GM12891 (cell line): ENCODE measurements at regions not wholly inside any gene's neighbourhood (a gene's known extent, or its start where the extent isn't known, plus 50 kb on each side); places are given as distances from the start of the nearest gene placed in this dataset.

Experiments used
- DNase-seq: peaks from one replicate; pipeline ENCODE4 v3.0.0; 2011; ENCODE audit warnings: low spot score; ENCODE audit not compliant: insufficient read length
- FAIRE-seq: peaks from 2 replicates; lab custom pipeline; 2011; peaks lifted over from hg19 to GRCh38; lab: Jason Lieb, UNC
- PAX5 ChIP-seq: IDR thresholded peaks from 2 replicates; pipeline ENCODE4 v1.6.1; 2011; ENCODE audit warnings: low read length, moderate library complexity, mild to moderate bottlenecking; ENCODE audit not compliant: insufficient read depth, severe bottlenecking
- POLR2A ChIP-seq: IDR thresholded peaks from 2 replicates; pipeline ENCODE4 v1.6.1; 2011; ENCODE audit warnings: low read depth, low read length, control low read depth
- POLR2AphosphoS5 ChIP-seq: IDR thresholded peaks from 2 replicates; pipeline ENCODE4 v1.6.1; 2011; ENCODE audit warnings: low read depth, low read length, control low read depth
- POU2F2 ChIP-seq: IDR thresholded peaks from 2 replicates; pipeline ENCODE4 v1.6.1; 2011; ENCODE audit warnings: low read depth, mild to moderate bottlenecking, control low read depth, low read length, moderate library complexity
- SPI1 ChIP-seq: IDR thresholded peaks from 2 replicates; pipeline ENCODE4 v1.6.1; 2011; ENCODE audit warnings: low read depth, low read length, control low read depth
- TAF1 ChIP-seq: IDR thresholded peaks from 2 replicates; pipeline ENCODE4 v1.6.1; 2011; ENCODE audit warnings: low read depth, low read length, control low read depth

- DNase-seq (no peak), FAIRE-seq (no peak)
- TF ChIP-seq PAX5 (no peak), POLR2AphosphoS5 (no peak), POLR2A (no peak), SPI1 (no peak), POU2F2 (no peak)
These were observed 118.0 kb upstream of the NPHP3 start for GRCh38 chr3:132840201-132840700.

DNA sequence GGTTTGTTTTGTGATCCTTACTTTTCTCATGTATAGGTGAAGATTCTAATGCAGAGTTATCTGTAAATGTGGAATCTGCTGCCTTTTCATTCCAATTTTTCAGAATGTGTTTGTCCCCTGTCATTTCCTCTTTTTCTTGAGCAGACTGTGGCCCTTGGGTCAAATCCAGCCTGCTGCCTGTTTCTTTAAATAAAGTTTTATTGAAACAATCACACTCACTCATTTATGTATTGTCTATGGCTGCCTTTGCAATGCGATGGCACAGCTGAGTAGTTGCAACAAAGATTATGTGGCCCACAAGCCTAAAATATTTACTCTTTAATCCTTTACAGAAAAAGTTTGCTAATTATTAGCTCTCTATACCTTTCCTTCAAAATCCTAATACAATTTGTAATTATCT, 116.3 kb upstream of the NPHP3 start:
- FAIRE-seq (no peak), DNase-seq (no peak)
- TF ChIP-seq TAF1 = no peak
- no peak for TF ChIP-seq POU2F2
- no peak for TF ChIP-seq PAX5
- no peak for TF ChIP-seq POLR2A
- no peak for TF ChIP-seq POLR2AphosphoS5
- no peak for TF ChIP-seq SPI1

DNA sequence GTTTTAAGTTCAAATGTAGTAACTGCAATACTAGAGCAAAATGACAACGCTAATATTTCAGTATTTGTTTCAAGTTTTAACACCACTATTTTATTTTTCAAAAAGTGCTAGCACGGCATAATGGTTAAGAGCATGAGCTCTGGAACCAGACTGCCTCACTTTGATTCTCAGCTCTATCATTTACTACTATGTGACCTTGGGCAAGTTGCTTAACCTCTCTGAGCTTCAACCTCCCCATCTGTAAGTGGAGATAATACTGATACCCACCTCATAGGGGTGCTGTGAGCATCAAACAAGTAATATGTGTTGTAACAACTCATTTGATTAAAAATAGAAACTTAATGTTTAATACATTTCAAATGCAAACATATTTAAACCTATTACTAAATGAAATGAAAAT, 115.4 kb upstream of the NPHP3 start:
- no peak for DNase-seq
- TF ChIP-seq SPI1 = no peak
- TF ChIP-seq POLR2A = no peak
- no peak for TF ChIP-seq TAF1
- no peak for TF ChIP-seq PAX5
- no peak for TF ChIP-seq POLR2AphosphoS5
- no peak for TF ChIP-seq POU2F2
- FAIRE-seq = no peak

- FAIRE-seq = no peak
- DNase-seq = no peak
- TF ChIP-seq POU2F2 = no peak
These were observed 112.1 kb upstream of the NPHP3 start for GRCh38 chr3:132834356-132834755.

GRCh38 chr3:132829101-132829500, 106.9 kb upstream of the NPHP3 start:
- TF ChIP-seq POU2F2 = no peak
- TF ChIP-seq POLR2A = no peak
- no peak for TF ChIP-seq TAF1
- TF ChIP-seq PAX5 = no peak
- no peak for TF ChIP-seq SPI1
- TF ChIP-seq POLR2AphosphoS5 = no peak
- FAIRE-seq (no peak), DNase-seq (no peak)

- TF ChIP-seq POLR2A = no peak
- no peak for TF ChIP-seq POLR2AphosphoS5
- TF ChIP-seq SPI1 = no peak
- no peak for TF ChIP-seq TAF1
- TF ChIP-seq POU2F2 = no peak
- TF ChIP-seq PAX5 = no peak
- FAIRE-seq (no peak), DNase-seq (no peak)
These were observed 100.6 kb upstream of the NPHP3 start for GRCh38 chr3:132822837-132823236.

GRCh38 chr3:132822266-132822665, 100.1 kb upstream of the NPHP3 start:
- no peak for TF ChIP-seq TAF1
- TF ChIP-seq POLR2AphosphoS5 = no peak
- TF ChIP-seq POLR2A = no peak
- no peak for TF ChIP-seq SPI1
- no peak for TF ChIP-seq PAX5
- no peak for TF ChIP-seq POU2F2
- no peak for DNase-seq
- no peak for FAIRE-seq

DNA sequence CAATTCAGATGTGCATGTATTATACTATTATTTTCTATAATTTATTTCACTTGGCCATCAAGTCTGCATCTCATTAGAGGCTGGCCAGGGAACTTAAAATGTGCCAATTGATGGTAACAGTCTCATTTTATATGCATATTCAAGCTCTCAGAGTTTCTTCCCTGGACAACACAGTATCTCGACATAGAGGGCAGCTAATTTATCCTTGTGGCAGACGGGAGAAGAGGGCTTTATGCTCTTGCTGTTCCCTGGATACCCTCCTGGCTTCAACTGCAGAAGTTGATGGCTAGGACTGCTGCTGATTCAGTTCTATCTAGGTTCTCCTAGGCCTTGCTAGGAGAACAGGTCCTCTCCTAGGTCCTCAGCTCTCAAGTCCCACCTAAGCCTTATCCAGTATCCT, 99.1 kb upstream of the NPHP3 start:
- DNase-seq = no peak
- FAIRE-seq = no peak

DNA sequence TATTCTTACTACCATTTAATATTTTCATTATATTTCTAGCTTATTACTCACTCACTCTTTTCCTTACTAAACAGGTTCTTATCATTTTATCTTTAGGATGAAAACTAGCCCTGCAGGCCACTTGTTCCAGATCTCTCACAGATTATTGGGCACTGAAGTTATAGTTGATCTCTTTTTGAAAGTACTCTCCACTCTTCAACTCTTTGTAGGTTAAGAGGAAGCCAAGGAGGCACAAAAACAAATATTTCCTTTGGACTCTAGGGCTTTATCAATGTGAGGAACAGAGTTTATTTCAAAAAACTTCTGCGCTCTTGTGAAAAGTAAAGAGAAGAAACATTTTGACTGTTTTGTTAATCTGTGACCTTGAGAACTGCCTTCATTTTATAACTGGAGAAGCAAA, 96.0 kb upstream of the NPHP3 start:
- no peak for DNase-seq
- no peak for FAIRE-seq
- TF ChIP-seq TAF1 = no peak
- TF ChIP-seq SPI1 = no peak
- TF ChIP-seq POLR2A = no peak
- no peak for TF ChIP-seq PAX5
- TF ChIP-seq POU2F2 = no peak
- TF ChIP-seq POLR2AphosphoS5 = no peak

More for the DNA sequence above, 99.1 kb upstream of the NPHP3 start:
- no peak for TF ChIP-seq POU2F2
- TF ChIP-seq POLR2A = no peak
- TF ChIP-seq SPI1 = no peak
- TF ChIP-seq TAF1 = no peak
- no peak for TF ChIP-seq PAX5
- no peak for TF ChIP-seq POLR2AphosphoS5

DNA sequence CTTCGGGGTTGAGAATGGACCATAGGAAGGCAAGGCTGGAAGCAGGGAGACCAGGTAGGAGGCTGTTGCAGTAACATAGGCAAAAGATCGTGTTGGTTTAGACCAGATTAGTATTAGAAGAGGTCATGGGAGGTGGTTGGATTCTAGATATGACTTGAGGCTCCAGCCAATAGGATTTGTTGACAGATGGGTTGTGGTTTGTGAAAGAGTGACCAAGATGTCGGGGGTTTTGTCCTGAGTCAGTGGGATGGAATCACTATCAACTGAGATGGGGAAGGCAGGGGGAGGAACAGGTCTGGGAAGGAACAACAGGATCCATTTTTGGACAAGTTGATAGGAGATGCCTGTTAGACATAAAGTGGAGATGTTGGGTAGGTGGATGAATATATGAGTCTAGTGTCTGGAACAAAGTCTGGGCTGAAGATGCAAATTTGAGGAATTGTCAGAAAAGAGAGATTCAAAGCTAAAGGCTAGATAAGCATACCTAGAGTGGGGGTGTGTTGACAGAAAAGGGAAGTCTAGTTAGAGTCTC, 95.5 kb upstream of the NPHP3 start:
- DNase-seq (no peak), FAIRE-seq (no peak)
- TF ChIP-seq POU2F2 (no peak), SPI1 (no peak), POLR2AphosphoS5 (no peak), TAF1 (no peak), POLR2A (no peak), PAX5 (no peak)
